Retinal pigment epithelial cell (primary cell): ENCODE measurements at regions not wholly inside any gene's neighbourhood (a gene's known extent, or its start where the extent isn't known, plus 50 kb on each side); places are given as distances from the start of the nearest gene placed in this dataset.
"Not testable (repeated sequence)": the region's sequence is repeated elsewhere in the genome, so short reads cannot be mapped to it uniquely, and the experiment has no call there.

Experiments
- DNase-seq: peaks from one replicate; pipeline ENCODE4 v3.0.0-alpha.2; 2010; ENCODE audit warnings: low read depth
- H3K4me3 ChIP-seq: 2 replicates; pipeline ENCODE4 v1.5.1; 2011; ENCODE audit warnings: mild to moderate bottlenecking, low read length, control low read depth, moderate library complexity
- CTCF ChIP-seq: conservative IDR thresholded peaks from 2 replicates; pipeline ENCODE4 v1.5.1; 2011; ENCODE audit warnings: low read depth, low read length, control low read depth, inconsistent platforms

DNA sequence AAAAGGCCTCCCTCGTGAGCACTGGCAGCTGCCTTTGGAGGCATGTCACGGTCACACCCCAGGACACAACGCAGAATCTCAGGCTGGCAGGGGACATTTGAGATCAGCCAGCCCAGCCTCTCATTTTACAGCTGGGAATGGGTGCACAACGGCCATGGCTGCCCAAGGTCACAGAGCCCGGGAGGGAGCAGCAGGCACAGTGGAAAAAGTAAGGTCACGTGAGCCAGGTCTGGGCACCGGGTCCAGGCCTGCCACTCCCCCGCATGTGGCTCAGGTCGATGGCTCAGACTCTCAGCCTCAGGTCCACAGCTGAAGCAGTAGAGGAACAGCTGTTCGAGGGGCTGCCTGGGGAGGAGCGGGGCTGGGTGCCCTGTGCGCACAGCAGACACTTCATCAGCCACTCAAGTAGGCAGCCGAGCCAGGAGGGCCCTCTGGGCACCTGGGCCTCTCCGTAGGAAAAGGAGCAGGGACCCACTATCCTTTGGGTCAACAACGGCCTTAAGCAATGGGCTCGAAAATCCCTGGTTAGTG is 260.6 kb downstream of the GOLGA6L6 start:
- TF ChIP-seq CTCF: no peak
- no peak for DNase-seq
- no peak overlapping the region for H3K4me3 ChIP-seq

DNA sequence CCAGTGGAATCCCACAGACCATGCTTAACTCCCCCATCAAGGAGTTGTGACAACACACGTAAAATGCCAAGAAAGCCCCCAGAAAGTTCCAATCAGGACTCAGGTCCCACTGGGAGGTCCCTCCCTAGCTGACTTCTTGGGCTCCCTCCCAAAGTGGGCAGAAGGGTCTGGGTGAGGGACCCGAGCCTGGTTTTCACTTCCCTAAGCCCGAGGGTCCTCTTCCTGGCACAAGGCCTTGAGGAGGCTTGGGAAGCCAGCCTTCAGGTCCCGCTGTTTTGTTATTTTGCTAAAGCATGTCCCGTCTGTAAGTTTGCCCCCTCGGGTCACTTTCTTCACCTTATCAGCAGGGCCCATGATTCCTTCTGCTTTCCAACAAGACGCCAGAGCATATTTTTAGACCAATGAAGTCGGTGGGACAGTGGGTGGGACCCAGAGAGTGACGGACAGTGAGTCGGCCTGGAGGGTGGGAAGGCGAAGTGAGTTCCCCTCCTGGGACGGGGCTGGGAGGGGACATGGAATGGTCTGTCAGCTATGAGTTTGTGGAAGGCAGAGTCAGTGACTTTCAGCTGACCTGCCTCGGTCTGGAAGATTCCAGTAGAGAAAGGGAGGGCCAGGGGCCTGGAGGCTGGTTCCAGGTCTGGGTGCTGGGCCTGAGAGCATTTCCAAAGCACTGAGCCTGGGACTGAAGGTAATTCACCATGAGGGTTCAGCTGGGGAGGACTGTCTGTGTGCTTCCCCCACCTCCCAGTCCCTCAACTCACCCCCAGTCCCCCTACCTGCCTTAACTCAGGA is 261.3 kb downstream of the GOLGA6L6 start:
- H3K4me3 ChIP-seq, DNase-seq: not testable (repeated sequence)

GRCh38 chr15:20279056-20279455 is 262.5 kb downstream of the GOLGA6L6 start:
- H3K4me3 ChIP-seq, DNase-seq: not testable (repeated sequence)

DNA sequence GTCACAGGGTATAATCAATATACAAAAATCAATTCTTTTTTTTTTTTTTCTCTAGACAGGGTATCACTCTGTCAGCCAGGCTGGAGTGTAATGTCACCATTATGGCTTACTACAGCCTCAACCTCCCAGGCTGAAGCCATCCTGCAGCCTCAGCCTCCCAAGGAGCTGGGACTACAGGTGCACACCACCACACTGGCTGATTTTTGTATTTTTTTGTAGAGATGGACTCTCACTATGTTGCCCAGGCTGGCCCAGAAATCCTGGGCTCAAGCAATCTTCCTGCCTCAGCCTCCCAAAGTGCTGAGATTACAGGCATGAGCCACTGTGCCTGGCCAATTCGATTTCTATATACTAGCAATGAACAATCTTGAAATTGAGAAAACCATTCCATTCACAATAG is 263.2 kb downstream of the GOLGA6L6 start:
- DNase-seq, H3K4me3 ChIP-seq: not testable (repeated sequence)

- not testable (repeated sequence) for H3K4me3 ChIP-seq, DNase-seq
Observed at GRCh38 chr15:20277451-20277850, 264.1 kb downstream of the GOLGA6L6 start.

- not testable (repeated sequence) for DNase-seq, H3K4me3 ChIP-seq
Observed at GRCh38 chr15:20276312-20277114, 265.1 kb downstream of the GOLGA6L6 start.

- not testable (repeated sequence) for DNase-seq, H3K4me3 ChIP-seq
Observed at GRCh38 chr15:20275373-20275967, 266.1 kb downstream of the GOLGA6L6 start.

- DNase-seq: no peak
- TF ChIP-seq CTCF: no peak
- no peak overlapping the region for H3K4me3 ChIP-seq
Observed at GRCh38 chr15:20272422-20273184, 269.0 kb downstream of the GOLGA6L6 start.

GRCh38 chr15:20271647-20272046 is 270.0 kb downstream of the GOLGA6L6 start:
- no peak for TF ChIP-seq CTCF
- no peak overlapping the region for H3K4me3 ChIP-seq
- DNase-seq: no peak

- not testable (repeated sequence) for H3K4me3 ChIP-seq, DNase-seq
Observed at GRCh38 chr15:20269956-20270355, 271.6 kb downstream of the GOLGA6L6 start.

GRCh38 chr15:20267996-20268395 is 273.6 kb downstream of the GOLGA6L6 start:
- H3K4me3 ChIP-seq, DNase-seq: not testable (repeated sequence)

DNA sequence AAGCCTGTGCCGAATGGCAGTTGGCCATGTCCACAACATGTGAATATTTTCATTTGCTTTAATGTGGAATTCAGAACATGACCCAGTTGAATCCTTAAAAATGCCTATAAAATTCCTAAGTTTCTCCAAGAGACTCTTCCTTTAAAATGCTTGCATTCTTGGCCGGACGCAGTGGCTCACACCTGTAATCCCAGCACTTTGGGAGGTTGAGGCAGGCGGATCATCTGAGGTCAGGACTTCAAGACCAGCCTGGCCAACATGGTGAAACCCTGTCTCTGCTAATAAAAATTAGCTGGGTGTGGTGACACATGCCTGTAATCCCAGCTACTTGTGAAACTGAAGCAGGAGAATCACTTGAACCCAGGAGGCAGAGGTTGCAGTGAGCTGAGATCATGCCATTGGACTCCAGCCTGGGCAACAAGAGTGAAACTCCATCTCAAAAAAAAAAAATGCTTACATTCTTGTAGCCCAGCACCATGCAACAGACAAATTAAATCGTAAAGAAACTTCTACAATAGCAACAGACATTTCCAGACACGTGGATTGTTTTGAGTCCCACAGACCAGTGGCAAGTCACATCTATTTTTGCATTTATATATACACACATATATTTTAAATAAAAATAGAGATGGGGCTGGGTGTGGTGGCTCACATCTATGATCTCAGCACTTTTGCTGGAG is 274.4 kb downstream of the GOLGA6L6 start:
- not testable (repeated sequence) for DNase-seq, H3K4me3 ChIP-seq

DNA sequence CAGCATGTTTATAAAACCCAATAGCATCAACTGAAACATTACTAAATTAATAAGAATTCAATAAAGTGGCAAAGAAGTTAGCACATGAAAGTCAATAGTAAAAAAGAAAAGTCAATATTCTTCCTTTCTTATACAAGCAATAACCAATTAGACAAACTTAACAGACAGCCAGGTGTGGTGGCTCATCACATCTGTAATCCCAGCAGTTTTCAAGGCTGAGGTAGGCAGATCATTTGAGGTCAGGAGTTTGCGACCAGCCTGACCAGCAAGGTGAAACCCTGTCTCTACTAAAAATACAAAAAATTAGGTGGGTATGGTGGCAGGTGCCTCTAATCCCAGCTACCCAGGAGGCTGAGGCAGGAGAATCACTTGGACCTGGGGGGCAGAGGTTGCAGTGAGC is 275.9 kb downstream of the GOLGA6L6 start:
- DNase-seq, H3K4me3 ChIP-seq: not testable (repeated sequence)
